Left lobe of liver (tissue), 2 donors: ENCODE measurements at regions not wholly inside any gene's neighbourhood (a gene's known extent, or its start where the extent isn't known, plus 50 kb on each side); places are given as distances from the start of the nearest gene placed in this dataset.

Experiments used
- ATAC-seq: fragments of 200-7000 bp; cut with Tn5 transposase; one replicate; pipeline ENCODE4 v1.9.1; 2020; ENCODE audit warnings: mild to moderate bottlenecking, moderate library complexity
- DNase-seq: peaks from one replicate; pipeline ENCODE4 v3.0.0-alpha.2; 2020; ENCODE audit warnings: low spot score
- donor health status: DM: no; HTN: no; CAD: no; lungs with moderate emphysema.
- donor health status: DM: no; HTN: yes; CAD: no.

GRCh38 chr7:22627136-22627535, 99.9 kb upstream of the IL6 start:
- DNase-seq (no peak), ATAC-seq (no peak)

DNA sequence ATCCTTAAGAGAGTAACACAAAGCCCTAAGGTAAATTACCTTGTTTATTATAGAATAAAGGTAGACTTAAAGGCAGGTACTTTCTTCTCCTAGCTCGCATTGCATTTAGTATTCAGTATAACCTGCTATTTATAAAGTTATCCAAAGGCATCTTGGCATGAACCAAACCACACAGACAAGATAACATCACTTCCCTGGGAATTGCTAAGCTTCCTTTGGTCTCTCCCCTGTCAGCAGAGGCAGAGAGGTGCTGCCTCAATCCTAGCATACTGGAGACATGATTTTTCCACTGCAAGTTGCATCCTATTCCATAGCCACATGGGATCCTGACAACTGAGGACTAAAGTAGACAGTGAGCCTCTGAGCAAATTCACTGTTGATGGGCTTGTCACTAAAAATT, 101.7 kb upstream of the IL6 start:
- DNase-seq (no peak), ATAC-seq (no peak)

DNA sequence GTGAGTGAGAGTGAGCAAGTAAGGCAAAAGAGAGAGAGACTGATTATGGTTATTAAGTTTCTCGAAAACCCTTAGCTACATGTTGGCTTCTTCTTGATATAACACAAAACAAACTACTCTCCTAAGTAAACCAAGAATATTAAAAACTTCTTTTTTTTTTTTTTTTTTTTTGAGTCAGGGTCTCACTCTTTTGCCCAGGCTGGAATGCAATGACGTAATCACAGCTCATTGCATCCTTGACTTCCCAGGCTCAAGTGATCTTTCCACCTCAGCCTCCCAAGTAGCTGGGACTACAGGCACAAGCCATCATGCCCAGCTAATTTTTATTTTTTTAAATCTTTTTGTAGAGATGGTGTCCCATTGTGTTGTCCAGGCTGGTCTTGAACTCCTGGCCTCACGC, 102.2 kb upstream of the IL6 start:
- no peak for DNase-seq
- no peak for ATAC-seq

- ATAC-seq (no peak), DNase-seq (no peak)
These were observed 104.7 kb upstream of the IL6 start for GRCh38 chr7:22622116-22622785.

DNA sequence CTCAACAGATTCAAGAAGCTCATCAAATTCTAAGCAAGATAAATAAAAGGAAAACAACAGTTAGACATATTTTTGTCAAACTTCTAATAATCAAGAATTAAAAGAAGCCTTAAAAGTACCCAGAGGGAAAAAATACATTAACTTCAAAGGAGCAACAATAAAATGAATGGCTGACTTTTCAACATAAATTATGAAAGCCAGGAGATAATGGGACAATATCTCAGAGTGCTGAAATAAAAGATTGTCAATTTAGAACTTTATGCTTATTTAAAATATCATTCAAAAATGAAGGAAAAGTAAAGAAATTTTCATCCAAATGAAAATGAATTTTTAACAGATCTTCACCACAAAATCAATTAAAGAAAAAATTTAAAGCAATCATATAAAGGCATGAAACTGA, 108.5 kb upstream of the IL6 start:
- ATAC-seq, result no peak
- DNase-seq, result no peak

DNA sequence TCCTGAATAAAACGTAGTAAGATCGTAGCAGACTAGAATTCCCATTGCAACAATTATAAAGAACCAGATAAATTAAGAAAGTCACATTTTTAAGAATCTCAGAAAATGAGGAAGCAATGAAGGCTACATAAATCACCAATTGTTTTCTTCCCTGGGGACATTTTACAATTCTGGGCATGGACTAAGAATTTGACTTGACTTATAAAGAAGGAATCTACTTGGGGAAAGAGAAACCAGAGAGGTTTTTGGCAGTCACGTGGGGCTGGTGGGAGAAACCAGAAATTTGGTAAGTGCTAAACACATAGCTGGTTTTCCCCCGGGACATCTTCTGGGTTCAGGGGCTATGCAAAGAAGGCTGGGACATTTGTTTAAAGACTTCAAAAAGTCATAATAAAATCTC, 109.8 kb upstream of the IL6 start:
- no peak for DNase-seq
- no peak for ATAC-seq

DNA sequence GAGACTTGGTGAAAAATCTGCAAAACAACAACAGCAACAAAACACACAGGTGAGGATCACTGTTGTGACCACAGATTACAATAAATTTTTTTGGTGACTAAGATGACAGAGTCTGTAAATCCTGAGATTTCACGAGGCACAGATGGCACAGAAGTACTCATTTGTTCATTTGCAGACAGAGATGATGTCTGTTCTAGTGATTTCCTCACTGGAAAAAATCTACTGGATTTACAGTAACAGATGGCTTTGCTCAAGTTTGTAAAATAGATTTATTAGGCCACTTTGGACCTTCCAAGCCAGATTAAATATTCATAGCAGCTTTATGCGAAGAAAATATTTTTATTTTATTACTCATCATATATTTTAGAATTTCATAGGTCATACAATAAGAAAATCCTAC, 113.5 kb upstream of the IL6 start:
- no peak for ATAC-seq

DNA sequence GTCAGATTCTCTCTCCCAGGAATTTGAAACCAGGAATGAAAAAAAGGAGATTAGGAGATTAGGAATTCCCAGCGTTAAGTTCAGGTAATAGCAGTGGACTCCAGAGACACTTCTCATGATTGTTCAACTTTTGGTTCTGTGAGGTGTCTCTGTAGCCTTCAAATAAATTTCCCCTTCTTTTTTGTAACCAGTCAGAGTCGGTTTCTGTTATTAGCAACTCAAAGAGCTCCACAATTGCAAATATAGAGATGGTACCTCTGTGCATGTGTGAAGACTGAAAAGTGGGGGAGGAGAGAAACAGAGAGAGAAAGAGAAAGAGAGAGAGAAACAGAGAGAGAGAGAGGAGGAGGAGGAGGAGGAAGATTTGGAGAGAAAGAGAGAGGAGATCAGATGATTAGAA, 112.8 kb upstream of the STEAP1B start:
- no peak for DNase-seq
- no peak for ATAC-seq

More for the DNA sequence above, 113.5 kb upstream of the IL6 start:
- no peak for DNase-seq

DNA sequence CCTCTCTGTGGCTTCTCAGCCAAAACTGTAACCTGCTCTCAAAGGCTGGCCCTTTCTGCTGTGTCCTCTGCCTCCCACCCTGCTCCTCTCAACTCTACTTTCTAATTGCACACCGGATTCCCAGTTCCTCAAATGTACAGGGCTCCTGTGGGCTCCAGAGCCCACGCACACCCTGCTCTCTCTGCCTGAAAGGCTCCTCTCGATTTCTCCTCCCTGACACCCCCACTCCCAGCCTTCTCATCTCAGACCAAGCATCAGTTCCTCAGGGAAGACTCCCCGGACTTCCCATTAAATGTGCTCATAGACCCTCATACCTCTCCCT, 111.7 kb upstream of the STEAP1B start:
- ATAC-seq, result no peak
- DNase-seq, result no peak

- ATAC-seq (no peak), DNase-seq (no peak)
These were observed 111.2 kb upstream of the STEAP1B start for GRCh38 chr7:22610951-22611757.

GRCh38 chr7:22610263-22610662, 110.3 kb upstream of the STEAP1B start:
- DNase-seq (no peak), ATAC-seq (no peak)

DNA sequence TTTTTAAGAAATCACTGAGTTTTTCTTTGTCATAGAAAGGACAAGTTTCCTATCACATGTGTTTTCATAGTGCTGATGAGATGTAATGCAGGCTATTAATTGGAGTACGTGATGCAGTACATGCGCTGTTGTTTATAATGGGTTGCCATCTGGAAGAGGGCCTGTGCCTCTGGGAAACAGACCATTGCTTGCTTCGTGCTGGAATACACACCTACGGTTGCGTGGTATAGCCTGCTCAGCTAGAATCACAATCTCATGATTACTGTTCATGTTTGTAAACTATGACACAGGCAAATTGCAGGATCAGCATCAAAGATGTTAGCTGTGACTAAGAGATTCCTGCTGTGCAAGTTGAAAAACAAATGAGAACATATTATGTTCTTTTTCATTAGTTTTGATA, 107.2 kb upstream of the STEAP1B start:
- no peak for ATAC-seq
- DNase-seq, result no peak

DNA sequence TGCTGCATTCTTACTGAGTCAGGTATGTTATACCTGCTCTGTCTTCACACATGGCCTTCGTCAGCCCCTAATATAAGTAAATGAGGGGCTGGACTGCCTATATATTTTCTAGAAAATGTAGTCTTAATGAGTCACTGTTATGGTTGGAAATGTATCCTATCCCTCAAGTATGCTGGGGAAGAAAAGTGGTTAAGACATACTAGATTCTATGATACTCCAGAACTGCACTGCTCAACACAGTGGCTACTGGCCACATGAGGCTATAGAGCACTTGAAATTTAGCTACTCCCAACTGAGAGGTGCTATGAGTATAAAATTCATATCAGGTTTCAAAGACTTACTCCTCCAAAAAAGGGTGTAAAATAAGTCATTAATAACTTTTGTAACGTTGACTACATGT, 104.3 kb upstream of the STEAP1B start:
- no peak for DNase-seq
- ATAC-seq, result no peak

- DNase-seq, result no peak
- no peak for ATAC-seq
These were observed 102.0 kb upstream of the STEAP1B start for GRCh38 chr7:22601812-22602565.

DNA sequence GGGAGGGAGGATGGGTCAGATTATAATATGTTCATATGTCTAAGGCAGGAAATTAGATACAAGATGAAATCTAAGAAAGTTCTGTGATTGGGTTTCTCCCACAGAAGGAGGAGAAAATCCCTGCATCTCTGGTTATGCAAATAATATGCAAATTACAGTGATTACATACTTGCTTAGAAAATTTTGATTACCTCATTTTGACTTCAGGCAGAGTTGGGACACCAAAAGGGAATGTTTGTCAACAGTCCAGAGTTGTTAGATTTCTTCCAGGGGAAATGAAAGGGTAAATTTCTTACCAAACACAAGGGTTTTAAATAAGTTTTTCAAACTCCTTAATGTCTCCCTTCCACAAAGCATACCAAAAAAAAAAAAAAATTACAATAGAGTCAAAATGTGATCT, 101.4 kb upstream of the STEAP1B start:
- no peak for ATAC-seq
- DNase-seq, result no peak

DNA sequence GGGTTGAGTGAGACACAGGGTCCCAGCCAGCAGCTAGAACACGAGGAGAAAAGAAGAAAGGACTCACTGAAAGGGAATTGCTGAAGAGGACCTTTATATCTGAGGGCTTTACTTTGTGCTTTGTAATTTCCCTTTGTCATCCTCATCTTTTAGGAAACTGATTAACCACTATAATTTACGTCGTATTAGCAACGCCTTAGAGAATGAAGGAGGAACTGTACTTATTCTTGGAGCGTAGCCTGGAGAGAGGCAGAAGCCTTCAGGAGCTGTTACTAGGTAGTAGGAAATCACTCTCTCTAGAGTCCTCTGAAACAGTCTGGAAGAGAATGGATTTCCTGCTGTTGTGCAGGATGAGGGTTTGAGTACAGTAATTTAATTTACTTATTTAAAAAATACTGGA, 101.0 kb upstream of the STEAP1B start:
- ATAC-seq, result no peak
- DNase-seq, result no peak

DNA sequence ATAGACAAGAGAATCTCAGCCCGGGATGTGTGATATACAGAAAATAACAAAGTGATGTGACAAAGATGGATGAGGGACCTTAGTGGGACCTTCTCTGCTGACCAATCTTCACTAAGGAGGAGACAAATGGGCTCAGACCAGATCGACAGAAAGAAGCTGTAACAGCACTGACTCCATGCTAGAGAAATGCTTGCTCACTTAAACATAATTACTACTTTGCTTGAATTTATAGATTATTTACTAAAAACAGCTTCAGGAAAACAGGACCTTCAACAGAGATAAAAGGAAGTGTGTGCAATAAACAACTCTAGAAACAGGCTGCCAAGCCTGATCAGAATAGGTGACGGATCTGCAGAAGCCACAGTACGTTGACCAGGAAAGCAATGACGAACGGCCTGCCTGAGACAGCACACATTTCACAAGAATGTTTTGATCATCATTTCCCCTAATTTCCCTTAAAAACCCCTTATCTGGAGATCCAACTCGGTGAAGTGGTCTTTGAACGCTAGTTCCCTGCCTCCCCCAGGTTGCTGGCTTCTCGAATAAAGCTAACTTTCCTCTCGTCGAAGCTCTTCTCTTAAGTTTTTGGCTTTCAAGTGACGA, 98.4 kb upstream of the STEAP1B start:
- DNase-seq (no peak), ATAC-seq (no peak)

DNA sequence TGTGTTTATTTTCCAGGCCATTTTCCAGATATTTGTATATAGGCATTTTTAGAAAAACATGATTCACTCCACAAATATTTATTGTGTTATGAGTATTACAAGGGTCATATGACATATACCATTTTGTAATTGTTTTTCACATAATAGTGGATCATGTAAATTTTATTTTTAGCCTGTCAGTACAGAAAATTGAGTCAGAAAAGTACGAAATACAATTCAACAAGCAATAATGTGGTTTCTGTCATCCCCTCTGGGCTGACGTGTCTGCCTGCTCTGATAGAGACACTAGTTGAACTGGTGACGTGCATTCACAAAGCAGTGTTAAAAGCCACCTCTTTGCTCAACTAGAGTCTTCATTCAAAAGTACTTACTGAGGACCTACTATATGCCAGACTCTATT, 97.9 kb upstream of the STEAP1B start:
- ATAC-seq, result no peak
- no peak for DNase-seq

GRCh38 chr7:22596763-22597400, 96.9 kb upstream of the STEAP1B start:
- ATAC-seq (no peak), DNase-seq (no peak)

DNA sequence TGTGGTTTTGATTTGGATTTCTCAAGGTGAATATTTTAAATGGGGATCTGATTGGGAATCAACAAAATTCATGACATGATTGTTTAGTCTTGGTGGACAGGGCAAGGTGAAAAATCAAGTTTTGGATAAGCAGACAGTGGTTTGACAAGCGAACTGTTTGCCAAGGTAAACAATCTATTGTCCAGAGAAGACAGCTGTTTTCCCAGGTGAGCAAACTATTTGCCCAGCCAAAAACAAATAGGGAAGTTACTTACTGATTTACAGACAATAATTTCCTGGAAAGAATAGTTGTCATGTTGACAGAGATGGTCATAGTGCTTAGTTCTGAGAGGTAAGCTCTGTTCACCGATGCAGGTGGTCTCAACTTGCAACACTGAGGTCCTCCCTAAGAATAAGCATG, 94.0 kb upstream of the STEAP1B start:
- no peak for DNase-seq

GRCh38 chr7:22591271-22591670, 91.3 kb upstream of the STEAP1B start:
- DNase-seq, result no peak

More for the DNA sequence above, 94.0 kb upstream of the STEAP1B start:
- peak; percentile 60 for ATAC-seq

More at GRCh38 chr7:22591271-22591670, 91.3 kb upstream of the STEAP1B start:
- ATAC-seq, result no peak
